SW 1271 (cell line): ENCODE measurements at regions not wholly inside any gene's neighbourhood (a gene's known extent, or its start where the extent isn't known, plus 50 kb on each side); places are given as distances from the start of the nearest gene placed in this dataset.

Source experiments
- DNase-seq, 2 experiments: peaks; one replicate each; lab custom pipeline; 2025; lab: John Stamatoyannopoulos, UW

DNA sequence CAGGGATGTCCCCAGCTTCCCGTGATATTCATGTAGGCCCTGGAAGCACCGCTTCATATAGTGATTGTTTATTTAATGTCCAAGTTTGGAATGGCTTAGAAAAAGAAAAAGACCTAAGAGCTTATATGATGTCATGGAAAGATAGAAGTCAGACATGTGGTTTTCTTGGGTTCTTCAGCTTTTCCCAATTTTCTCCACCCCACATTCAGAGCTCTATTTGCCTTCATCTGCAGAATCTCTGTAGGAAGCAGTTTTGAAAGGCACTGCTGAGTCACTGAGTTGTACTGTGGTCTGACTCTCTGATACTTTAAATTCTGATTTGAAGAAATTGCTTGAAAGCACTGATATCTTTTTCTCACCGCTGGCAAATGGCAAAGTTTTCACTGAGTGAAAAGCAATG is 120.6 kb upstream of the EDNRA start:
- DNase-seq, result no peak

DNA sequence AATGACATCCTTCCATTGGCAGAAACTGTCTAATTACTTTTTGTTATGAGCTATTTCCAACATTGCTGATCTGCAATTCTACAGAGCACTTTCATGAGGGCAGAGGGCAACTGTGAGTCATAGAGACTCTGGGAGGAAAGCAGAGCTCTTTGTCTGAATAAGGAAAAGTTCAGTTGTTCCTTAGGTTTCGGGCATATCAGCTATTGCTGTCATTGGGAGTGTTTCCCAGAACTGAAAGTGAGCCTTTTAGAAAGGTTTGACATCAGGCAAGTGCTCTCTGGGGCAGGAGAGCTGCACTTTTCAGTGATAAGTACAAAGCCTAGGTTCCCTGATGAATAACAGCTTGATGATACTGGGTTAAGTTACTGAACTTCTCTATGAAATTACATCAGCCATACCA is 119.2 kb upstream of the EDNRA start:
- no peak for DNase-seq

- no peak for DNase-seq
These were observed 118.0 kb upstream of the EDNRA start for GRCh38 chr4:147362938-147363337.

- no peak for DNase-seq
These were observed 117.4 kb upstream of the EDNRA start for GRCh38 chr4:147363514-147363913.

DNA sequence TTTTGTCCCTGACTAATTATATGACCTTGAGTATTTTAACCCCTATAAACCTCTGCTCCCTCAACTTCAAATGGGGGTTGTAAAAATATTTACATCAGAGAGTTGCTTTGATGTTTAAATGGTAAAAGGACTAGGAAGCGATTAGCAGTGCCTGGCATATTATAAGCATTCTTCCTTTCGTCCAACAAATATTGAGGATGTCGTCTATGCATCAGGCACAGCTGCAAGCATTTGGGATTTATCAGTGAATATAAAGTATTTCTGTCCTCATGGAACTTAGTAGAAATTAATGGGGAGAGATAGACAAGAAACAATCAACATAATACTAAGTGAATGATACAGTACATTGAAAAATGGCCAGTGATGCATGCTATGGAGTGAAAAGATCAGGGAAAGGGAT is 115.5 kb upstream of the EDNRA start:
- no peak for DNase-seq

DNA sequence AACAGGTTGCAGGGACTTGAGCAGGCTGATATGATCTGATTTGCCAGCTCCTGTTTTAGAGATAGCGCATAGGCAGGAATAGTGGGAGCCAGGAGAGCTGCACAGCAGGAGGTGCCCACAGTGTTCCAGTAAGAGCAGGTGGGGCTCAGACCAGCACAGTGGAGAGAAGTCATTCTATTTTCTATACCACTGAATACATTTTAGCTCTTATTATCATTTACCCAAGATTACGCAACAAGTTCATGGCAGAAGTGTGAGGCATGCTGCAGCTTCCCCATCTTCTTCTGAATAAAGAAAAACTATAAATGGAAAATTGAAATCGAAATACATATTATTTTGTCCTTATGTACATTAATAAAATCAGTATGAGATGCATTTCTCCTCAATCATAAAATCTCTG is 114.7 kb upstream of the EDNRA start:
- no peak for DNase-seq

GRCh38 chr4:147367891-147368290 is 113.0 kb upstream of the EDNRA start:
- DNase-seq, result no peak

GRCh38 chr4:147368948-147369347 is 111.9 kb upstream of the EDNRA start:
- DNase-seq, result no peak

DNA sequence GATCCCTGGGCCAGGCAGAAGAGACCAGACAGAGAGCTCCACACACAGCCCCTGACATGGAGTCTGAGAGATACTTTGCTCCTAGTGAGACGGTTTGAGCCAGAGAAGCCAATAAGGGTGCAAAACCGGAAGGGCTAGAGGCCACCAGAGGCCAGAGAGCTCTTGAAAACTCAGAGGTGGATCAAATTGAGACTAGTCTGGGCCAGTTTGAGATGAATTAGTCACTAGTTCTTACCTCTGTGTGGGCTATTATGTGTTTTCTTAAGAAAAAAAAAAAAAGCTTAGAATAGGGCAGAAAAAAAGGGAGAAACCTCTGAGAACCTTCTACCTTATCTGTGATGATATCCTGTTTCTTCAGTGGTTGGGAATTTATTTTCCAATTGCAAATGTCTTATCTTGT is 110.4 kb upstream of the EDNRA start:
- DNase-seq, result no peak

DNA sequence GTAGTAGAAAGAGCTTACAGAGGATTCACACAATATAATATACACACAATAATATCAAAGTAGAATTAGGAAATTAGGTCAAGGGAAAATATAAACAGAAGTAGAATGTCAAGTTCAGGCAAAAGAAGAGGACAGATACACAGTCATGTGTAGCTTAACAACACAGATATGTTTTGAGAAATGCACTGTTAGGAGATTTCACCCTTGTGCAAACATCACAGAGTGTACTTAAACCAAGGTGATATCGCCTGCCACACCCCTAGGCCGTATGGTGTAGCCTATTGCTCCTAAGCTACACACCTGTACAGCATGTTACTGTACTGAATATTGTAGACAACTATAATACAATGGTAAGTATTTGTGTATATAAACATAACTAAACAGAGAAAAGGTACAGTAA is 110.0 kb upstream of the EDNRA start:
- DNase-seq, result no peak

DNA sequence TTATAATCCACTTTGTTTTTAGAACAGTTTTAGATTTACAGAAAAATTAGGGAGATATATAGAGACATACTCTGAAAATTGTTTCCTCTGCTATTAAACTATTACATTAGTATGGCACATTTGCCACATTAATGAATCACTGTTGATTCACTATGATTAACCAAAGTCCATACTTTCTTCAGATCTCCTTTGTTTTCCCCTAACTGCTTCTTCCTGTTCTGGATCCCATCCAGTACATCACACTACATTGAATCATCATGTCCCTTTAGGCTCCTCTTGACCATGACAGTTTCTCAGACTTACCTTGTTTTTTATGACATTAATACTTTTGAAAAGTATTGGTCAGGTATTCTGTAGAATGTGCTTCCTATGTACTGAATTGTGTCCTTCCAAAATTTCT is 109.2 kb upstream of the EDNRA start:
- DNase-seq, result no peak

DNA sequence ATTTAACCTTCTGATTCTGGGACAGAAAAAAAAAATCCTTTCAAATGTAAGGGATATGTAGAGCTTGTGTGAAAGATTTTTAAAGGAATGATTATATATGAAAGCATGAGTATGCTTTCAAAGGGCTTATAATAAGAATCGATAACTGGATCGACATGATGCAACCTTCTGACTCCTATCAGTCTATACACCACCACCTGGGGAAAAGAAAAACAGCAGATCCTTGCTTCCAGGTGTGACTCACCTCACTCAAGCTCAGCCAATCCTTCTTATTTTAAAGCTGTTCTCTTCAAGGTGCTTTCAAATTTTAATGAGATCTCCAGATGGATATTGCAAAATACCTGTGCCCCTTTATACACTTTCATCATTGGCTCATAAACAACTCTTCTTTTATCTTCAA is 102.1 kb upstream of the EDNRA start:
- no peak for DNase-seq

- no peak for DNase-seq
These were observed 99.1 kb upstream of the EDNRA start for GRCh38 chr4:147381749-147382148.

DNA sequence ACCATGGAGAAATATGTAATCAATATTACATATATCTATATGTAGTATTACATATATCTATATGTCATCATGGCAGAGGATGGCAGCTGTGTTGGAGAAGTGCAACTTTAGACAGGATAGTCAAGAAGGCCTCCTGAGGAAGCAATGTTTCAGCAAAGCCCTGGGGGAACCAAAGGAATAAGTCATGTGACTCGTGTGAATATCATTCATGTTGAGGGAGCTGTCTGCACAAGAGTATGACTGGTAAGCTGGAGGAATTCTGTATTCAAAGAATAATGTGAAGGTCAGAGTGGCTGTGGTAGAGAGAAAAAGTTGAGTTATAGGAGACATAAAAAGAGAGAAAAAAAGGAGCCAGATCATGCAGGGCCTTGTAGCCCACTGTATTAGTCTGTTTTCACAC is 92.9 kb upstream of the EDNRA start:
- no peak for DNase-seq

DNA sequence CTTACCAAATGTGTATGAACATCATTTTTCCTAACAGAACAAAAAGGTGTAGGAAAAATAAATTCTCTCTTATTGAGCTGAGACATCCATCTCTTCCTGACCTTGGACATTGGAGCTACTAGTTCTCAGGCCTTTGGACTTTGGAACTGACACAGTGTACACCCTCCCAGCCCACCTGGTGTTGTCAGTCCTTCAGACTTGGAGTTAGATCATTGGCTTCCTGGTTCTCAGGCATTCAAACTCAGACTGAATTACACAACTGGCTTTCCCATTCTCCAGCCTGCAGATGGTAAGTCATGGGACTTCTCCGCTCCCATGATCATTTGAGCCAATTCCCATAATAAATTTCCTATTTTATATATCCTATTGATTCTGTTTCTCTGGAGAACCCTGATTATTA is 84.8 kb upstream of the EDNRA start:
- DNase-seq, result no peak

DNA sequence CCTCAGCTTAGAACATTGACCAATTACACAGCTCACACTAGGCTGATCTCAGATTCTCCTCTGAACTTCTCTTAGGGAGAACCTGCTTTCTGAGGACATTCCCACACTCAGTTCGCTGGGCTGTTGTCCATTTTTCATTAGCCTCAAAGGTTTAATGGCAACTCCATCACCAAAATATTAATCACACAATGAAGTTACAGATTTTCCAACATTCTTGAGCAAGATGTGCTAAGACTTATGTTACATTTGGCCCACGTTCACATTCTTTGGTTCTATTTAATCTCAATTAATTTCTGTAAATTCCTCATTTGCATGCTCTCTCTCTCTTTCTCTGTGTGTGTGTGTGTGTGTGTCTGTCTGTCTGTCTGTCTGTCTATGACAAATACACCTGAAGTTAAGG is 82.3 kb upstream of the EDNRA start:
- no peak for DNase-seq

GRCh38 chr4:147400721-147401120 is 80.2 kb upstream of the EDNRA start:
- DNase-seq, result no peak

GRCh38 chr4:147401221-147401620 is 79.7 kb upstream of the EDNRA start:
- DNase-seq, result no peak

DNA sequence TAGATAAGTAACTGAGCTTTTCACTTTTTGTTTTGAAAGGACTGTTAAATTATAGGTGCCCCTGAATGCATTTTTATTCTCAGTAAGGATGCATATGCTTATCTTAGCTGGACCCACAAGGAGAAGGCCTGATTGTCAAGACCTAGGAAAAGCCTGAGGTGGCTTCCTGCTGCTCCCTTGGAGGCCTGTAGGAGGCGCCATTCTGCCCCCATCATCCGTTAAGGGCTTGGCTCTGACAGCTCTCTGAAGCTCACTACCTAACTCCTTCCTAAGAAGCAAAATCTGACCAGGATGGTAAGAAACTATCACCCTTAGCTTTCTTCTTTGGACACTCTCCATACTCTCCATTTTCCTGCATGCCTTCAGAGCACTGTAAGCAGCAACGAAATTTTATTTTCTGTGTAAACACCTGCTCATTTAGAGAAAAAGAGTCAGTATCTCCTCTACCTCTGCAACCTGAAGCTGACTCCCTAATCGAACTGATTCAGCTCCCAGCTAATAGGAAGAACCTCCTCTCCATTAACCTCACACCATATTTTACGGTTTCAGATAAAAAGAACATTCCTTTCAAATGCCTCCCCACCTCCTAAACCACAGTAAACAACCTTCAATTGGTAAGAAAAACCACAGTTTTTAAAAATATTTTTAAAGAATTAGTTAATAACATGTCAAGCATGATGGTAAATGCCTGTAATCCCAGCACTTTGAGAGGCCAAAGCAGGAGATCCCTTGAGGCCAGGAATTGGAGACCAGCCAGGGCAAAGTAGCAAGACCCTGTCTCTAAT is 73.4 kb upstream of the EDNRA start:
- no peak for DNase-seq

DNA sequence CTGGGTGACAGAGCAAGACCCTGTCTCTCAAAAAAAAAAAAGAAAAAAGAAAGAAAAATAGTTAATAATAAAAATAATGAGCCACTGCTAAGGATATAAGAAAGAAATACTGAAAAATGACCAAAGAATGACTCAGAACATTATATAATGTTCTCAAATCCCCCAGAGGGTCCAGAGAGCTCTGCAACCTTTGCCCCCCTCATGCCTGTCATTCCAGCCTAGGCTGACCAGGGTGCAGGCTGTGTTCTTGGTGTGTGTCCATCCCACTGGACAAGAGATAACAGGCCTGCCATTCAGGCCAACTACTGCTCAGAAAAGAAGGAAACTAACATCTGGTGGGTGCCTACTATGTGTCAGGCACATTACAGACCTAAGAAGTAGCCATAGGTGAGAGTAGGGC is 72.7 kb upstream of the EDNRA start:
- DNase-seq, result no peak

DNA sequence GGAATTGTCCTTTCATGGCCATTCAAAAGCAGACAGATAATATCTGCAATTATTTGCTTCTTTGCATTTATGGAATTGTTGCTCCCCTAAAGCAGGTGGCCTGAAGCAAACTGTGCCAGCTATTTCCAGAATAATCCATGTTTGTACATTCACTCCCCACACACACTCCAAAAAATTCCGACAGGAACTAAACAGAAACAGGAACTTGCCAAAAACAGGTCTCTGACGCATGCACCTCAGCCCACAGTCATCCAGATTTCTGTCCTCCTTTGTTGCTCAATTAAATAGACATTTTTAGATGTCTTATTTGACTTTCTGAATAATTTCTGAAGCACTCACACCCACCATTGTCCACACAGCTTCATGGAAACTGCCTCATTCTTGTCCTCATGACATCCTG is 71.5 kb upstream of the EDNRA start:
- DNase-seq, result no peak

DNA sequence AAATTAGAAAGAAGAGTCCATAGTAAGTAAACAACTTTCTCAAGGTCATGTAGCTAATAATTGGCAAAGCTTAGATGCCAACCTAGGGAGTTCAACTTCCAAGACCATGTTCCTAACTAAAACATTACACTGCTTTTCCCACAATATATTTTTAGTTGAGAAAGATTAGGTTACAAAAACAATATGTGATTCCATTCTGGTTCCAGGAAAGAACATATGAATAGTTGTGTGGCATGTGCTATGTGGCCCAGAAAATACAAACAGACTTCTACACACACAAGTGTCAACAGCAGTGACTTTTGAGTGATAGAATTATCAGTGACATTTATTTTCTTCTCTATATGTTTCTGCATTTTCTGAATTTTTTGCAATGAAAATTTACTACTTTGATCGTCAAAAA is 62.7 kb upstream of the EDNRA start:
- DNase-seq, result no peak

DNA sequence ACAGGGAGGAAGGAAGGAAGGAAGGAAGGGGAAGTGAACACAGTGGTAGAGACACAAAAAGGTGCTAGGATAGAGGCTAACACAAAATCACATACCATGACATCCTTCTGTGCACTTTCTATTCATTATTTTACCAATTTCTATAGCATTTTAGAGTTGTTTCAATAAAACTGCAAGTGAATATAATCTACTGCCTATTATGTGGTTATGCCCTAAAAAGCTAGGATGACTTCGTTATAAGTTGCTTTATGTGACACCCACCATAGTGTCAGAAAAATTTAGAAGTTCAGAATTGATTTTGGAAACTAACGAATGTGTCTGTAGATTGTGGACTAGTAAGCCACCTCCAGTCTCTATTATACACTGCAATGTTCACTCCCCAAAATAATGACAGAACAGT is 59.4 kb upstream of the EDNRA start:
- DNase-seq, result no peak

GRCh38 chr4:147423229-147423628 is 57.7 kb upstream of the EDNRA start:
- DNase-seq, result no peak

DNA sequence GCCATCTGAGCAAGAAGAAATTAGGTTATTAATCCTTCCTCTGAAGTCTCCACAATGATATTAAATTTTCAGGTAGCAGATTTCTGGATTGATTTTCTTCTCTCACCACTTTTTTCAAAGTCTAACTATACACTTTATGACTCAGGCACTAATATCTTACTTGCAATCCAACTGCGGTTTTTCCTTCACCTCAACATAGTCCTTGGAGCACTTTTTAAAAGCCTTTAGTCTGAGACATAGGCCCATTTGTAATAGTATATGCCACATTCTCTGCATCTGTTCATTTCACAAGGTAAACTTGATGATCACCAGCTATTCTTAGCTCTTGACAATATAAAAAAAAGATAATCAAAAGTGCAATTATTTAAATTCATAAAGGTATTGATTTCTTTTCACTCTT is 55.9 kb upstream of the EDNRA start:
- no peak for DNase-seq
